ENCODE measurements at regions not wholly inside any gene's neighbourhood (a gene's known extent, or its start where the extent isn't known, plus 50 kb on each side); places are given as distances from the start of the nearest gene placed in this dataset.

GRCh38 chr6:90795078-90795477 lies 208.2 kb upstream of the MAP3K7 start:
- DNase-seq (ENCODE audit: low spot score) = no peak

- no peak for DNase-seq (ENCODE audit: low spot score)
Observed at GRCh38 chr6:90793771-90794170, 206.9 kb upstream of the MAP3K7 start.

GRCh38 chr6:90790696-90791095 lies 203.8 kb upstream of the MAP3K7 start:
- DNase-seq (ENCODE audit: low spot score) = no peak

GRCh38 chr6:90790058-90790457 lies 203.2 kb upstream of the MAP3K7 start:
- DNase-seq (ENCODE audit: low spot score) = no peak

GRCh38 chr6:90788781-90789180 lies 201.9 kb upstream of the MAP3K7 start:
- DNase-seq (ENCODE audit: low spot score) = no peak

- no peak for DNase-seq (ENCODE audit: low spot score)
Observed at GRCh38 chr6:90787446-90787845, 200.6 kb upstream of the MAP3K7 start.

- DNase-seq (ENCODE audit: low spot score) = no peak
Observed at GRCh38 chr6:90780778-90781177, 193.9 kb upstream of the MAP3K7 start.

- no peak for DNase-seq (ENCODE audit: low spot score)
Observed at GRCh38 chr6:90780141-90780540, 193.3 kb upstream of the MAP3K7 start.

GRCh38 chr6:90778417-90779203 lies 191.7 kb upstream of the MAP3K7 start:
- no peak for DNase-seq (ENCODE audit: low spot score)

- DNase-seq (ENCODE audit: low spot score) = no peak
Observed at GRCh38 chr6:90770778-90771177, 183.9 kb upstream of the MAP3K7 start.

- DNase-seq (ENCODE audit: low spot score) = no peak
Observed at GRCh38 chr6:90765895-90766294, 179.0 kb upstream of the MAP3K7 start.

- no peak for DNase-seq (ENCODE audit: low spot score)
Observed at GRCh38 chr6:90765491-90765890, 178.6 kb upstream of the MAP3K7 start.

GRCh38 chr6:90764001-90764400 lies 177.1 kb upstream of the MAP3K7 start:
- no peak for DNase-seq (ENCODE audit: low spot score)

GRCh38 chr6:90759664-90760063 lies 172.8 kb upstream of the MAP3K7 start:
- DNase-seq (ENCODE audit: low spot score) = no peak

GRCh38 chr6:90758741-90759140 lies 171.9 kb upstream of the MAP3K7 start:
- no peak for DNase-seq (ENCODE audit: low spot score)

GRCh38 chr6:90753820-90754643 lies 167.2 kb upstream of the MAP3K7 start:
- DNase-seq (ENCODE audit: low spot score) = no peak

GRCh38 chr6:90739802-90740201 lies 152.9 kb upstream of the MAP3K7 start:
- DNase-seq (ENCODE audit: low spot score) = no peak

GRCh38 chr6:90739339-90739738 lies 152.5 kb upstream of the MAP3K7 start:
- DNase-seq (ENCODE audit: low spot score) = no peak

- no peak for DNase-seq (ENCODE audit: low spot score)
Observed at GRCh38 chr6:90730151-90730673, 143.3 kb upstream of the MAP3K7 start.

- DNase-seq (ENCODE audit: low spot score) = no peak
Observed at GRCh38 chr6:90729057-90729456, 142.2 kb upstream of the MAP3K7 start.

GRCh38 chr6:90722648-90723047 lies 135.8 kb upstream of the MAP3K7 start:
- no peak for DNase-seq (ENCODE audit: low spot score)

GRCh38 chr6:90720404-90720803 lies 133.5 kb upstream of the MAP3K7 start:
- DNase-seq (ENCODE audit: low spot score) = no peak
